ENCODE measurements at regions not wholly inside any gene's neighbourhood (a gene's known extent, or its start where the extent isn't known, plus 50 kb on each side); places are given as distances from the start of the nearest gene placed in this dataset.
"Not testable (repeated sequence)": the region's sequence is repeated elsewhere in the genome, so short reads cannot be mapped to it uniquely, and the experiment has no call there.

DNA sequence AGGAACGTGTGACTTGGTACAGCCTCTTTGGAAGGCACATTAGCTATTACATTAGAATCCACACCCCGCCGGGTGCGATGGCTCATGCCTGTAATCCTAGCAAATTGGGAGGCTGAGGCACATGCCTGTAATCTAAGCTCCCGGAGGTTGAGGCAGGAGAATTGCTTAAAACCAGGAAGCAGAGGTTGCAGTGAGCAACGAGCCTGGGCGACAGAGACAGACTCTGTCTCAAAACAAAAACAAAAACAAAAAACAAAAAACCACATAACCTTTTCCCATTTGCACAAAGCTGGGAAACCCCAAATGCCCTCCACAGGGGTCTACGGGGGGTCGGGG, 82.7 kb upstream of the METTL9 start:
- not testable (repeated sequence) for DNase-seq (ENCODE audit: low read depth)

- not testable (repeated sequence) for DNase-seq (ENCODE audit: low read depth)
These were observed 82.1 kb upstream of the METTL9 start for GRCh38 chr16:21517263-21517662.

GRCh38 chr16:21519361-21520133, 79.8 kb upstream of the METTL9 start:
- not testable (repeated sequence) for DNase-seq (ENCODE audit: low read depth)

DNA sequence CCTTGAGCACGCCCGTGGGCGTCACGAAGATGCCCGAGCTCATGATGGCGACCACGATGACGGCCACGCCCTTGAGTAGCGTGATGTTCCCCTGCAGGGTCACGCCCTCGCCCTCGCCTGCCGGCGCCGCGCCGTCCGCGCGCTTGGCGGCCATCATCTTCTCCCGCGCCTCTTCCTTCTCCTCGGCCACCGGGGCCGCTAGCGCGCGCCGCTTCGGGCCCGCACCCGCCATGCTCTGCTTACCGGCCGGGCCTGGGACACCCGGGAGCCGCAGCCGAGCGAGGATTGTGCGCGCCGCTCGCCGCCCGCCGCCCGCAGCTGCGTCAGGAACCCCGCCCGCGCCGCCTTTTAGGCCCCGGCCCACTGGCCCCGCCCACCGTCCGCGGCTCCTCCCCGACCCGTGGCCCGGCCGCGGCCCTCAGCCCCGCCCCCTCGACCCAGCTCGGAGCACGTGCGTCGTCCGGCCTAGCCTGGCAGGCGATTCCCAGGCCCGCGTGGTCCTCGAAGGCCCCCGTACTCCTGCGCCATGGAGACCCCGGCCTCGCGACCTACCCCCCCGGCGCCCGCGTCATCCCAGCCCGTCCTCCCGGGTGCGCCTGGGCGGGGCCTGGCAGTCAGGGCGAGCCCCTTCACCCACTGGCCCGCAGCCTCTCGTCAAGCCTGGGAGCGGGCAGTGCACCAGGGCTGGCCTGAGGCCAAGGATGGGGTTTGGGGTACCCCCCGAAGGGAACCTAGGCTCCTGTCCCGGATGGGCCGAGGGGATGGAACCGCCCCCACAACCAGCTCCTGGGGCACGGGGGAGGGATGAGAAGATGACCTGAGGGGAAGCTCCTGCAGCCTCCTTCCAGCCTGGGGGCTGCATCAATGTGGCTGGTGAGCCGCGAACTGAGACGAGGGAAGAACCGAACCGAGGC, 79.0 kb upstream of the METTL9 start:
- DNase-seq (ENCODE audit: low read depth), result peak; percentile 84

DNA sequence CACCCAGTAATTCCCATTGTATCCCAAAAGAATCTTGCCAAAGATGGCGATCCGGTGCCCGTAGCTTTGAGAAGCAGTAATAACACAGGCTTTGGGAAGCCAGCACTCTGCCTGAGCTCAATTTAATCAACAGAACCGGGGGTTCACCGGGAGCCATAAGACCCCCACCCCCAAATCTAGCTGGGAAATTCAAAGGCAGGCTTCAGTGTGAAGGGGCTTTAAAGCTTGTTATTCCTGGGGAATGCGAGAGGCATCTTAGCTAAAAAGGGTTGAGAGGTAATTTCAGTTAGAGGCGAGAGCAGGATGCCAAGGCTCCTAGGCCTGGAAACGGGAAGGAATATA, 78.4 kb upstream of the METTL9 start:
- DNase-seq (ENCODE audit: low read depth), result not testable (repeated sequence)

DNA sequence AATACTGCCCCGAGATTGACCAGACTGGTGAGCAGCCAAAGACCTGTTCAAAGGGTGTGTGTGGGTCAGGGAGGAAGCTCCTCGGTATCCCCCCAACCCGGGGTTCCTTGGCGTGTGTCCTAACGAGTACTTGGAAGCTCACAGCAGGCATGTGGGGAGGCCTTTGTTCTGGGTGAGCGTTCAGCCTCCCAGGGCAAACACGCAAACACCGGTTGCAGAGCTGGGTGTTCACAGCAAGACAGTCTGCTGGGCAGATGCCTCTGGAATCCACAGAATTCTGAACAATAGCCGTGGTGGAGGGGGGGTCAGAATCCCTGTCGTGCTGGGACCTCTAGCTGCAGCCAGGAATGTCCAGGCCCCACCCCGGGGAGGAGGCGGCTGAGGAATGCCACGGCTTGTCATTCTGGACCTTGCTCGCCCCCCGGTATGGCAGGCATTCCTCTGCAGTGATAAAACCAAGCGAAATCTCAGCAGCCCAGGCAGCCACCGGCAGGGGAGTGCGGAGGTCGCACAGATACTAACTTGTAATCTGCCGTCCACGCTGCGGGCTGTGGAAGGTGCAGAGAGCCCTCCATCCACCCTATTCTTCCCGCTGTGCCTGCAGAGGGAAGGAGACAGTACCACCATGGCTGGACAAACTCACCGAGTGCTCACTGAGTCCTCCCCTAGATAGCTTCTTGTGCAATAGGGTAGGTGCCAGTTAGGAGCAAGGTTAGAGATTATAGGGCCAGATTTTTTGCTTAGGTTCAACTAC, 77.8 kb upstream of the METTL9 start:
- peak; percentile 36 for DNase-seq (ENCODE audit: low read depth)

GRCh38 chr16:21522846-21523245, 76.5 kb upstream of the METTL9 start:
- DNase-seq (ENCODE audit: low read depth), result not testable (repeated sequence)

DNA sequence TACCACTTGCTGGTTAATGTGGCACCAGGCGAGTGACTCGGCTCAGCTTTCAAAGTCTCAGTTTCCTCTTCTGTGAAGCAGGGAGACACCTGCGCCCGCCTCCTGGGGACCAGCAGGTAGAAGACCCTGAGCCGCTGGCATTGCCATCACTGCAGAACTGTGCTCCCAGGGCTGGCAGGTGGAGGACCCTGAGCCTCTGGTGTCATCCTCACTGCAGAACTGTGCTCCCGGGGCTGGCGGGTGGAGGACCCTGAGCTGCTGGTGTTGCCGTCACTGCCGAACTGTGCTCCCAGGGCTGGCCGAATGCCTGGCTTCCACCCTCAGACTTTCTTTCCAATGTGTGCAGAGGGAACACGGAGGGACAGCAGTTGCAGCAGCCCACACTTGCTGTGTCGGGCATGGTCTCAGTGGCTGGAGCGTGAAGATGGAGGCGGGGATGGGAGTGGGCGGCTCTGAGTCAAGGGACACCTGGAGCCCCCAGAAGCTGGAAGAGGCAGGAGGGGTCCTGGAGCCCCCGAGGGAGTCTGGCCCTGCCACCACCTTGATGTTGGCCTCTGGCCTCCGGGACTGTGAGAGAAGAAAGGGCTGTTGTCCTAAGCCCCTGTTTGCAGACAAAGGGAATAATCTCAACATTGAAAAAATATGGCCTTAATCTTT, 75.8 kb upstream of the METTL9 start:
- no peak for DNase-seq (ENCODE audit: low read depth)

GRCh38 chr16:21524068-21524751, 75.2 kb upstream of the METTL9 start:
- DNase-seq (ENCODE audit: low read depth), result no peak

DNA sequence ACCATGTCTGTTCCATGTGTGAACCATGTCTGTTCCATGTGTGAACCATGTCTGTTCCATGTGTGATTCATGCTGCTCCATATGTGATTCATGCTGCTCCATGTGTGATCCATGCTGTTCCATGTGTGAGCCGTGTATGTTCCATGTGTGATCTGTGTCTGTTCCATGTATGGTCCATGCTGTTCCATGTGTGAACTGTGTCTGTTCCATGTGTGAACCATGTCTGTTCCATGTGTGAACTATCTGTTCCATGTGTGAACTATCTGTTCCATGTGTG, 74.7 kb upstream of the METTL9 start:
- not testable (repeated sequence) for DNase-seq (ENCODE audit: low read depth)

- not testable (repeated sequence) for DNase-seq (ENCODE audit: low read depth)
These were observed 74.1 kb upstream of the METTL9 start for GRCh38 chr16:21525029-21525895.

GRCh38 chr16:21525956-21526922, 73.1 kb upstream of the METTL9 start:
- not testable (repeated sequence) for DNase-seq (ENCODE audit: low read depth)

GRCh38 chr16:21526923-21527807, 72.2 kb upstream of the METTL9 start:
- DNase-seq (ENCODE audit: low read depth), result no peak

- DNase-seq (ENCODE audit: low read depth), result not testable (repeated sequence)
These were observed 70.2 kb upstream of the METTL9 start for GRCh38 chr16:21529060-21529658.

- not testable (repeated sequence) for DNase-seq (ENCODE audit: low read depth)
These were observed 68.5 kb upstream of the METTL9 start for GRCh38 chr16:21530729-21531383.

DNA sequence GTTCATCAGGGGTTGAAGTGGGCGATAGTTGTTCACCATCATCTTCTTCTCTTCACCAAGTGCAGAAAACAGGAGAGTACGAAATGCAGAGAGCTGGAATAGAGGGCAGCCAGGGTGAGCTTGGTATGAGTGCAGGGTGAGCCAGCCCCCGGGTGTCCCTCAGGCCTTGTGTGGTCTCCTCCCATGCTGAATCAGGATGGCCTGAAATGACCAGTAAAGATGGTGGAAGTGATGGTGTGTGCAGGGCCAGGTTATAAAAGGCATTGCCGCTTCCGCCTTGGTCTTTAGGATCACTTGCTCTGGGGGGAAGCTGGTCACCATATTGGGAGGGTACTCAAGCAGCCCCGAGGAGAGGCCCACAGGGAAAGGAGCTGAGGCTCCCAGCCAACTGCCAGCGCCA, 66.4 kb upstream of the METTL9 start:
- not testable (repeated sequence) for DNase-seq (ENCODE audit: low read depth)

DNA sequence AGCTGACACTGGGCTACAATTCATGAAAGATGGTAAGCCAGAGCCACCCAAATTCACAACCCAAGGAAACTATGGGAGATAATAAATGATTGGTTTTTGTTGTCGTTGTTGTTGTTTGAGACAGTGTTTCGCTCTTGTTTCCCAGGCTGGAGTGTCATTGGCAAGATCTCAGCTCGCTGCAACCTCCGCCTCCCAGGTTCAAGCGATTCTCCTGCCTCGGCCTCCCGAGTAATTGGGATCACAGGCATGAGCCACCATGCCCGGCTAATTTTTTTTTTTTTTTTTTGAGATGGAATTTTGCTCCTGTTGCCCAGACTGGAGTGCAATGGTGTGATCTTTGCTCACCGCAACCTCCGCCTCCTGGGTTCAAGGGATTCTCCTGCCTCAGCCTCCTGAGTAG, 65.9 kb upstream of the METTL9 start:
- DNase-seq (ENCODE audit: low read depth), result not testable (repeated sequence)

All from HS-27A (cell line).